Sigmoid colon (tissue), 6 donors: ENCODE measurements at regions not wholly inside any gene's neighbourhood (a gene's known extent, or its start where the extent isn't known, plus 50 kb on each side); places are given as distances from the start of the nearest gene placed in this dataset.

ENCODE experiments used
- DNase-seq: peaks from one replicate; pipeline ENCODE4 v3.0.0-alpha.2; 2019
- H3K27ac ChIP-seq, 4 donors: fragments of 200-600 bp; sonication (generic); one replicate each; pipeline ENCODE4 v1.5.1; 2016 to 2019; ENCODE audit warnings: mild to moderate bottlenecking in 1 of 4
- H3K27me3 ChIP-seq, 3 donors: fragments of 200-600 bp; sonication (generic); one replicate each; pipeline ENCODE4 v1.5.1; 2019; ENCODE audit warnings: mild to moderate bottlenecking in 1 of 3
- H3K36me3 ChIP-seq, 4 donors: fragments of 200-600 bp; sonication (generic); one replicate each; pipeline ENCODE4 v1.5.1; 2016 to 2019
- H3K4me1 ChIP-seq, 4 donors: fragments of 200-600 bp; sonication (generic); one replicate each; pipeline ENCODE4 v1.5.1; 2017 to 2019
- H3K4me3 ChIP-seq, 4 donors: fragments of 200-600 bp; sonication (generic); one replicate each; pipeline ENCODE4 v1.5.1; 2017 to 2019; ENCODE audit warnings: mild to moderate bottlenecking in 2 of 4, moderate library complexity in 1 of 4
- H3K9me3 ChIP-seq, 4 donors: fragments of 200-600 bp in 3 of 4; sonication (generic) in 3 of 4; one replicate each; pipeline versions ENCODE4 v1.5.1 to v1.6.1; 2013 to 2019
- EP300 ChIP-seq, 4 donors: sonication (generic); formaldehyde crosslinking; IDR thresholded peaks; one replicate each; pipeline ENCODE4 v1.6.1; 2017; ENCODE audit warnings: antibody characterized with exemption in 4 of 4
- POLR2A ChIP-seq, 2 donors: fragments of 450-650 bp; IDR thresholded peaks; one replicate each; pipeline ENCODE4 v1.6.1; 2016; ENCODE audit warnings: antibody characterized with exemption in 2 of 2, mild to moderate bottlenecking in 2 of 2, moderate library complexity in 2 of 2
- POLR2AphosphoS5 ChIP-seq, 4 donors: sonication (generic); formaldehyde crosslinking; IDR thresholded peaks; one replicate each; pipeline ENCODE4 v1.6.1; 2017; ENCODE audit warnings: antibody characterized with exemption in 4 of 4
- WGBS, 2 donors: extraction: QIAGEN DNeasy Blood & Tissue Kit; methylation state at CpG; one replicate each; pipeline ENCODE4 v1.1.7; 2013; 5-methylcytosine and 5-hydroxymethylcytosine counted together
- intact Hi-C: fragments of 100-400 bp; cut with DNase I; formaldehyde crosslinking; loops from one replicate; pipeline ENCODE4 v1.15.1; 2023
- TF ChIP-seq, protein P1 (sequence below), 4 experiments: fragments of 450-650 bp in 3 of 4; fragments of 200-600 bp in 1 of 4; IDR thresholded peaks; one replicate each; pipeline ENCODE4 v1.5.1; 2016 to 2019; ENCODE audit warnings: antibody characterized with exemption in 4 of 4, mild to moderate bottlenecking in 3 of 4, moderate library complexity in 2 of 4
- donor health status: healthy with polysubstance abuse.
- donor health status: healthy.

DNA sequence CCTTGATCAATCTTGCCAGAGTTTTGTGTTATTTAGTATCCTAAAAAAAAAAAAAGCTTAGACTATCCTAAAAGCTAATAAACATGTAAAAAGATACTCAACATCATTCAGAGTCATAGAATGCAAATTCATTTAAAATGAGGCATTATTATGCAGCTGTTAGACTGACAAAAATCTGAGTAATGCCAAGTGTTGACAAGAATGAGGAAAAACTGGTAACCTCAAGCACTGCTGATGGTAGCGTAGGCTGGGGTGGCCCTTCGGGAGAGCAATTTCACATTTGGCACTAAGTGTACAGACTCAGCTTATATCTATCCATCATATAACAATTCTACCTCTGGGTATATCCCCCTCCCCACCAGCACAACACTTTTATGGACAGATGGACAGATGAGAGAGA is 280.4 kb downstream of the RAP2B start:
- Histone ChIP-seq H3K27ac (no peak overlapping the region), H3K36me3 (no peaks in the 10 kb centered on the region), H3K4me1 (no peaks in the 10 kb centered on the region), H3K4me3 (no peak overlapping the region), H3K27me3 (no peaks in the 10 kb centered on the region), H3K9me3 (no peaks in the 10 kb centered on the region)
- intact Hi-C loops, result no loop called here
- 92 to 97% methylated on average over 2 of the region's 2 CpGs for WGBS, 2 donors
- DNase-seq, result no peak
- TF ChIP-seq EP300 (IDR thresholded peaks at IDR 0.05), result no peak
- TF ChIP-seq, protein P1, sequence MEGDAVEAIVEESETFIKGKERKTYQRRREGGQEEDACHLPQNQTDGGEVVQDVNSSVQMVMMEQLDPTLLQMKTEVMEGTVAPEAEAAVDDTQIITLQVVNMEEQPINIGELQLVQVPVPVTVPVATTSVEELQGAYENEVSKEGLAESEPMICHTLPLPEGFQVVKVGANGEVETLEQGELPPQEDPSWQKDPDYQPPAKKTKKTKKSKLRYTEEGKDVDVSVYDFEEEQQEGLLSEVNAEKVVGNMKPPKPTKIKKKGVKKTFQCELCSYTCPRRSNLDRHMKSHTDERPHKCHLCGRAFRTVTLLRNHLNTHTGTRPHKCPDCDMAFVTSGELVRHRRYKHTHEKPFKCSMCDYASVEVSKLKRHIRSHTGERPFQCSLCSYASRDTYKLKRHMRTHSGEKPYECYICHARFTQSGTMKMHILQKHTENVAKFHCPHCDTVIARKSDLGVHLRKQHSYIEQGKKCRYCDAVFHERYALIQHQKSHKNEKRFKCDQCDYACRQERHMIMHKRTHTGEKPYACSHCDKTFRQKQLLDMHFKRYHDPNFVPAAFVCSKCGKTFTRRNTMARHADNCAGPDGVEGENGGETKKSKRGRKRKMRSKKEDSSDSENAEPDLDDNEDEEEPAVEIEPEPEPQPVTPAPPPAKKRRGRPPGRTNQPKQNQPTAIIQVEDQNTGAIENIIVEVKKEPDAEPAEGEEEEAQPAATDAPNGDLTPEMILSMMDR (IDR thresholded peaks at IDR 0.05), result no peak
- no peak for TF ChIP-seq POLR2A (IDR thresholded peaks at IDR 0.05)
- TF ChIP-seq POLR2AphosphoS5 (IDR thresholded peaks at IDR 0.05), result no peak

DNA sequence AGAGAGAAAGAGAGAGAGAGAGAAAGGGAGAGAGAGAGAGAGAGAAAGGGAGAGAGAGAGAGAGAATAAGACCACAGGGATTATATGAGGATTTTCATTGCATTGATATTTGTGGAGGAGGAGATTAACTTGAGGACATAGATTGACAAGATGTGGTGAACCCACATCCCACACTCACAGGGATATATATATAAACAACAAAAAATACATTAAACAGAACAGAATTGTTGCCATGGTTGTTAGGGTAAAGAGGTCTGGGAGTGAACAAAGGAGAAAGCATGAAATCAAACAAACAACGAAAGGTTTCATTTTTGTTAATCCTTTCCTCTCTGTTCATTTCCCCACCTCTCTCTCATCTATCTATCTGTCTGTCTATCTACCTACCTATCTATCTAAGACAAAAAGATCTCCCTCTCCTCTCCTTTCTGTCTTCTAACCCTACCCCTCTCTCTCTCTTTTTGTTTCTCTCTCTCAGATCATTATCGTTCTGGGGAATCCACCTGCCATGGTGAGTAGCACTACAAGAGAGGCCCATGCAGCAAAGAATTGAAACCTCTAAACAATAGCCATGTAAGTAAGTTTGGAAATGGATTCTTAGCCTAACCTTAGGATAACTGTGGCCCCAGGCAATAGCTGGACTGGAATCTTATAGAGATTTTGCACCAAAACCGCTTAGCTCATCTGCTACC is 280.9 kb downstream of the RAP2B start:
- no peak overlapping the region for H3K4me3 ChIP-seq
- TF ChIP-seq POLR2A (IDR thresholded peaks at IDR 0.05) (no peak), EP300 (IDR thresholded peaks at IDR 0.05) (no peak), POLR2AphosphoS5 (IDR thresholded peaks at IDR 0.05) (no peak)
- TF ChIP-seq, protein P1 (IDR thresholded peaks at IDR 0.05), result no peak

DNA sequence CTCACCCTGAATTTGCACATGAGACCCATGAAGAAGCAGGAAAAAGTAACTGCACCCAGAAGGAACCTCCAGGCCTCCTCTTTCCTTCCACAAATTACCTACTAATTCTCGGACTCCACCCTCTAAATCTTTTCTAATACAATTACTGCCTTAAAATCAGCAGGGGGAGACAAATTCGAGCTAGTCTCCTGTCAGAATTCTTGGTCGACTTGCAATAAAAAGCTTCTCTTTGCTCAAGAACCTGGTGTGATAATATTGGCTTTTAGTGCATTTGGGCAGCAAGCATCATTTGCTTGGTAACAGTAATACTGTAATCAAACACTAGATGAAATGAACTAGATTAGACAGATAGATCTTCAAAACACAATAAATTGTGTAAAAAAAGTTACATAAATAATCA is 281.9 kb downstream of the RAP2B start:
- DNase-seq, result no peak
- no peak for TF ChIP-seq POLR2AphosphoS5 (IDR thresholded peaks at IDR 0.05)
- TF ChIP-seq EP300 (IDR thresholded peaks at IDR 0.05), result no peak
- TF ChIP-seq POLR2A (IDR thresholded peaks at IDR 0.05), result no peak
- TF ChIP-seq, protein P1 (IDR thresholded peaks at IDR 0.05), result no peak
- no peaks in the 10 kb centered on the region for H3K4me1 ChIP-seq
- no peaks in the 10 kb centered on the region for H3K36me3 ChIP-seq
- no peaks in the 10 kb centered on the region for H3K9me3 ChIP-seq
- H3K4me3 ChIP-seq, result no peak overlapping the region
- intact Hi-C loops, result no loop called here
- 51 to 73% methylated on average over 3 of the region's 3 CpGs for WGBS, 2 donors
- H3K27me3 ChIP-seq, result no peaks in the 10 kb centered on the region
- H3K27ac ChIP-seq, result no peak overlapping the region

More for the DNA sequence above, 280.9 kb downstream of the RAP2B start:
- DNase-seq, result no peak
- Histone ChIP-seq H3K36me3 (no peaks in the 10 kb centered on the region), H3K27ac (no peak overlapping the region), H3K27me3 (no peaks in the 10 kb centered on the region), H3K9me3 (no peaks in the 10 kb centered on the region), H3K4me1 (no peaks in the 10 kb centered on the region)
- intact Hi-C loops, result no loop called here
- 88 to 94% methylated on average over 3 of the region's 3 CpGs for WGBS, 2 donors

DNA sequence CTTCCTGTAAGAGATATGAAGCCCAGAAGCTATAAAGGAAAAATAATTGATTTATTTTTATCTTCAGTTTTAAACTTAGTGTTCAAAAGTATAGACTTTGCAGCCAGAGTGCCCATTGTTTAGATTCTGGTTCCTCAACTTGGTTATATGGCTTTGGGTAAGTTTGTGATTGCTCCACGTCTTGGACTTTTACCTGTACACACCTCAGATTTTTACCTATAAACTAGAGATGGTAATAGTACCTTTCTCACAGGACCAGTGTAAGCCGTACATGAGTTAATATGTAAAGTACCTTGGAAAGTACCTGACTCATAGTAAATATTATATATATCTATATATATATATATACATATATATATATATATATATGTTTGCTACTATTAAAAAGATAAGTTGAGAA is 283.8 kb downstream of the RAP2B start:
- H3K36me3 ChIP-seq, result no peaks in the 10 kb centered on the region
- H3K4me1 ChIP-seq, result no peaks in the 10 kb centered on the region
- no peaks in the 10 kb centered on the region for H3K9me3 ChIP-seq
- H3K27me3 ChIP-seq, result no peaks in the 10 kb centered on the region
- DNase-seq, result no peak
- intact Hi-C loops, result no loop called here
- TF ChIP-seq POLR2AphosphoS5 (IDR thresholded peaks at IDR 0.05) (no peak), EP300 (IDR thresholded peaks at IDR 0.05) (no peak), POLR2A (IDR thresholded peaks at IDR 0.05) (no peak)
- TF ChIP-seq, protein P1 (IDR thresholded peaks at IDR 0.05), result no peak
- WGBS, 2 donors, result 14 to 62% methylated on average over 2 of the region's 2 CpGs
- no peak overlapping the region for H3K27ac ChIP-seq
- H3K4me3 ChIP-seq, result no peak overlapping the region
